ENCODE measurements at regions not wholly inside any gene's neighbourhood (a gene's known extent, or its start where the extent isn't known, plus 50 kb on each side); places are given as distances from the start of the nearest gene placed in this dataset.

DNA sequence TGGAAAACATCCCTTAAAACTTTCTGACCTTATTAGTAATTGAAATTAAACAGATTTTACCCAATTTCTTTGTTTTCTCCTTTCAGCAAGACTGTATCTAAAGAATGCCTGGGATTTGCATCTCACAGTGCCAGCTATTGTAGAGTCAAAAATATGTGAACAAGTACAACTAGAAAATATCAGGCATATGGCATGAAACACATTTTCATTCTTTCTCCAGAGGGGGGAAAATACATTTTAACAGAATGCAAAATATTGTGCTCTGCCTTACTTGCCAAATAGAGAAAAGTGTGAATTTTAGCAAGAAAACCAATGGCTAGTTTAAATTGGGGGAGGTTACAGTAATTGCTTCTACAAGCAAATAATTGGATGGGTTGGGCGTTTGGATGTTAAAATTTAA, 366.6 kb upstream of the FIGN start (continued):
- TF ChIP-seq CHD7 (IDR thresholded peaks at IDR 0.05; ENCODE audit: insufficient replicate concordance, low read length): no peak
- no peak for TF ChIP-seq CREB1 (IDR thresholded peaks at IDR 0.05)
- no peak for TF ChIP-seq CHD2 (IDR thresholded peaks at IDR 0.05; ENCODE audit: low read length)
- no peak for TF ChIP-seq HDAC6 (IDR thresholded peaks at IDR 0.05; ENCODE audit: low read depth, low read length)
- TF ChIP-seq RXRA (IDR thresholded peaks at IDR 0.05; ENCODE audit: insufficient read depth, low read depth, low read length): no peak

All from H1 (cell line).